ENCODE measurements at regions not wholly inside any gene's neighbourhood (a gene's known extent, or its start where the extent isn't known, plus 50 kb on each side); places are given as distances from the start of the nearest gene placed in this dataset.

DNA sequence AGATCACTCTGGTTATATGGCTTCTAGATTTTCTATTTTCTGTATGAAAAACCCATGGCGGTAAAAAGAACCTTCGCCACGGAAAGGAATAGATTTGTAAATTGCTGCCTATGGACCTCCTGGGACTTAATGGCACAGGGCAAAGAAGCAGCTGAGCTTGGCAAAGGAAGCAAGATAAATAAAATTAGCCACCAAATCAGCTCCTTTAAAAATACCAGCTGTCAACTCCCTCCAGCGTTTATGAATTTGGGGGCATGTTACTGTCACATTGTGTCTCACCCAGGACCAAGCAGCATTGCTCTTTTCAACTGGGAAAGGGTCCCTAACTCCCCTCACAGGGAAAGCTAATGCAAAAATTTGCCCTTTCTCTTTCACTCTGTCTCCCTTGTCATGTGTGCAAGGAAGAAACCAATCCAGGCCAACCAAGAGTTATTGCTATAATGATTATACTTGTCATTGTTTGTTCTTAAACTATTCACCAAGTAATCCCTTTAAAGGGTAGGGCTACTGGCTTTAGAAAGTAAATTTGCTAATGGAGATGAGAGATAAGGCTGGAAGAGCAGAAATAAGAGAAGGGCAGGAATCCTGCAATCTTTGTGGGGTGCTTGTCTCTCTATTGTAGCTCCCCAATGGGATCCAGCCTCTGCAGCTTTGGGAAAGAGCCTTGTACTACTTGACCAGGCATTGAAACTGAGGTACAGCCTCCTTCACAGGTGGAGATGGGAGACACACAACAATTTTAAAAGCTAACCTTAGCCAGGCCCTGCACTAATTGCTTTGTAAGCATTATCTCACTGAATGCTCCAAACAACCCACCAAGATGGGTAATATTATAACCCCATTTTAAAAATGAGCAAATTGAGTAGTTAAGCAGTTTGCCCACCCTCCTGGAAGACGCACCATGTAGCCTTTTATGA, 119.1 kb upstream of the KLF7 start:
- no peaks in the 10 kb centered on the region for H3K9me3 ChIP-seq
- no peak overlapping the region for H3K4me3 ChIP-seq
- intact Hi-C loops (cut with DNase I), result no loop called here
- H3K36me3 ChIP-seq, result no peaks in the 10 kb centered on the region
- no peak for DNase-seq
- H3K4me1 ChIP-seq (ENCODE audit: insufficient read depth), result no peaks in the 10 kb centered on the region
- no peaks in the 10 kb centered on the region for H3K27me3 ChIP-seq
- TF ChIP-seq EP300 (IDR thresholded peaks at IDR 0.05) (no peak), POLR2A (IDR thresholded peaks at IDR 0.05) (no peak)
- TF ChIP-seq, protein P1, sequence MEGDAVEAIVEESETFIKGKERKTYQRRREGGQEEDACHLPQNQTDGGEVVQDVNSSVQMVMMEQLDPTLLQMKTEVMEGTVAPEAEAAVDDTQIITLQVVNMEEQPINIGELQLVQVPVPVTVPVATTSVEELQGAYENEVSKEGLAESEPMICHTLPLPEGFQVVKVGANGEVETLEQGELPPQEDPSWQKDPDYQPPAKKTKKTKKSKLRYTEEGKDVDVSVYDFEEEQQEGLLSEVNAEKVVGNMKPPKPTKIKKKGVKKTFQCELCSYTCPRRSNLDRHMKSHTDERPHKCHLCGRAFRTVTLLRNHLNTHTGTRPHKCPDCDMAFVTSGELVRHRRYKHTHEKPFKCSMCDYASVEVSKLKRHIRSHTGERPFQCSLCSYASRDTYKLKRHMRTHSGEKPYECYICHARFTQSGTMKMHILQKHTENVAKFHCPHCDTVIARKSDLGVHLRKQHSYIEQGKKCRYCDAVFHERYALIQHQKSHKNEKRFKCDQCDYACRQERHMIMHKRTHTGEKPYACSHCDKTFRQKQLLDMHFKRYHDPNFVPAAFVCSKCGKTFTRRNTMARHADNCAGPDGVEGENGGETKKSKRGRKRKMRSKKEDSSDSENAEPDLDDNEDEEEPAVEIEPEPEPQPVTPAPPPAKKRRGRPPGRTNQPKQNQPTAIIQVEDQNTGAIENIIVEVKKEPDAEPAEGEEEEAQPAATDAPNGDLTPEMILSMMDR (IDR thresholded peaks at IDR 0.05), result no peak
- no peak overlapping the region for H3K27ac ChIP-seq
- WGBS, 3 donors, result 76 to 81% (median 81%) methylated on average over 5 of the region's 5 CpGs

DNA sequence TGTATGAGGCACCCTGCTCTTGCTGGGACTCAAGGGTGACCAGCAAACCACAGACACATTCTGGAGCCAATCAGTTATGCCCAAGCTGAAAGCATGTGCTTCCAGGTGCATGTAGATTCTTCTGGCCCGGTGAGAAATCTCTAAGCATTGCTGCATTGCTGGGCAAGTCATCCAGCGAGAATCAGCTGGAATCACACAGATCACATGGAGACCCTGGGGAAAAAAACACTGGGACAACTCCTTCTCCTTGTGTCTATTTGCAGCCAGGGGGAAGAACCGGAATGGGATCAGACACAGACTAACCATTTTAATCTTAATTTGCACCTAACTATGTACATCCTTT, 119.7 kb upstream of the KLF7 start:
- H3K27me3 ChIP-seq, result no peaks in the 10 kb centered on the region
- H3K4me3 ChIP-seq, result no peak overlapping the region
- DNase-seq, result no peak
- WGBS, 3 donors, result 32 to 57% (median 42%) methylated on average over 3 of the region's 3 CpGs
- H3K36me3 ChIP-seq, result no peaks in the 10 kb centered on the region
- H3K27ac ChIP-seq, result no peak overlapping the region
- no peaks in the 10 kb centered on the region for H3K9me3 ChIP-seq
- intact Hi-C loops (cut with DNase I), result no loop called here
- no peak for TF ChIP-seq EP300 (IDR thresholded peaks at IDR 0.05)
- TF ChIP-seq, protein P1 (IDR thresholded peaks at IDR 0.05), result no peak
- TF ChIP-seq POLR2A (IDR thresholded peaks at IDR 0.05), result no peak
- H3K4me1 ChIP-seq (ENCODE audit: insufficient read depth), result no peaks in the 10 kb centered on the region

DNA sequence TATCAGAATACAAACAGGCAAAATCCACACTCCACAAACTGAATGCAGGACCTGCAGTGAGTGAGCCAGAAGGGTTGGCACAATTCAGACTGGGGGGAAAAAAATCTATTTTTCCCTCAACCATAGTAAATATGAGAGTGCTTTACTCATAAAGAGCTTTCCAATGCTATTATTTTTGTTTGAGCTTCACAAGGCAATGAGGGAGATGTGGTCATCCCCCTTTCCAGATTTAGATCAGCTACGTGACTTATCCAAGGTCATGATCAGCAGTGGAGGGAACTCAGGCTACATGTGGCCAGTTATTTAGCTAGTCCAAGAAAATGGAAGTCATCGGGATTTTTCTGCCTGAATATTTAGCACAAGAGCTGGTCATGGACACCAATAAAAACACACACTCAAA, 120.4 kb upstream of the KLF7 start:
- no peaks in the 10 kb centered on the region for H3K27me3 ChIP-seq
- H3K36me3 ChIP-seq, result no peaks in the 10 kb centered on the region

DNA sequence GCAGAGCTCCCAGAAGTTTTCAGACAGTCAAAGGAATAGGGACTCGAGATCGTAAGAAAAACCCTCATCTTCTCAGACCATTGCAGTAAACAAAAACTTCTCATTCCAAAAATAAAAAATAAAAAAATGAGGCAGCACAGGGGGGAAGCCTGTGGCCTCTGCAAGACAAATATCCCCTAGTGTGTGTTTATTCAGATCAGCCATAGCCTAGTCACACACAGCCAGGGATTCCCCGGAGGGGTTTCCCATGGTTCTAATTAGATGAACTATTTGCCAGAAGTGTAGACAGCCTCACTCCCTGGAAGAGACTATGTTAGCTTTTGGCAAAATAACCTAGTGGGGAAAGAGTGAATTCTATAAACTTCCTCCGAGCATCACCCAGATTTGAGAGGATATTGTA, 122.9 kb upstream of the KLF7 start:
- WGBS, 3 donors, result 65 to 79% (median 68%) methylated on average over 4 of the region's 4 CpGs
- Histone ChIP-seq H3K36me3 (no peaks in the 10 kb centered on the region), H3K27me3 (no peaks in the 10 kb centered on the region), H3K4me3 (no peak overlapping the region), H3K4me1 (ENCODE audit: insufficient read depth) (no peaks in the 10 kb centered on the region), H3K27ac (no peak overlapping the region), H3K9me3 (no peaks in the 10 kb centered on the region)
- intact Hi-C loops (cut with DNase I), result no loop called here
- no peak for TF ChIP-seq POLR2A (IDR thresholded peaks at IDR 0.05)
- TF ChIP-seq, protein P1 (IDR thresholded peaks at IDR 0.05), result no peak
- no peak for TF ChIP-seq EP300 (IDR thresholded peaks at IDR 0.05)
- DNase-seq, result no peak

More for the DNA sequence above, 120.4 kb upstream of the KLF7 start:
- WGBS, 3 donors, result 44 to 63% (median 46%) methylated on average over 2 of the region's 2 CpGs
- H3K4me1 ChIP-seq (ENCODE audit: insufficient read depth), result no peaks in the 10 kb centered on the region
- intact Hi-C loops (cut with DNase I), result no loop called here
- H3K9me3 ChIP-seq, result no peaks in the 10 kb centered on the region
- DNase-seq, result no peak
- H3K4me3 ChIP-seq, result no peak overlapping the region
- TF ChIP-seq, protein P1 (IDR thresholded peaks at IDR 0.05), result no peak
- TF ChIP-seq EP300 (IDR thresholded peaks at IDR 0.05) (no peak), POLR2A (IDR thresholded peaks at IDR 0.05) (no peak)
- no peak overlapping the region for H3K27ac ChIP-seq

Data from ovary (tissue), 7 donors.